G401 (cell line): ENCODE measurements at regions not wholly inside any gene's neighbourhood (a gene's known extent, or its start where the extent isn't known, plus 50 kb on each side); places are given as distances from the start of the nearest gene placed in this dataset.
"Not testable (repeated sequence)": the region's sequence is repeated elsewhere in the genome, so short reads cannot be mapped to it uniquely, and the experiment has no call there.

Experiments used
- DNase-seq: peaks from one replicate; pipeline ENCODE4 v3.0.0-alpha.2; 2015; ENCODE audit warnings: low spot score
- in situ Hi-C: cut with HindIII; loops from 2 replicates; pipeline ENCODE4 v1.10.0; 2016; ENCODE audit warnings: low sequenced_read_pairs, mixed read lengths

DNA sequence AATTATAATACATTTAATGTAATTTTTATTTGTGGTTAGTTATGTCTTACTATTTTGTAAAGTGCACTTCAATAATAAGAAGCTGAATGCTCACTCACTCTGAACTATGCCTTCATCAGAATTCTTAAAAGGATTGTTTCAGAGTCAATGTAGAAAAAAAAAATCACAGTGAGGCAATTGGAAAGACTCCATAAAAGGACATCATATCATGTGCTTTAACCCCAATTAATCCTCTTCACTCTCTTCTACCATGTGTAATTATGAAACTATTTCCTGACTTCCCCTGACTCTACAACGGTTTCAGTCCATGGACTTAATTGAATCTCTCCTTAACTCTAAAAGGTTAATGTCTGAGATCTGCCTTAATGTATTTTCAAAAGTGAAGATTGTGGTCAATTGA is 250.4 kb upstream of the ALG10 start:
- in situ Hi-C loops, result no loop called here
- DNase-seq, result no peak

DNA sequence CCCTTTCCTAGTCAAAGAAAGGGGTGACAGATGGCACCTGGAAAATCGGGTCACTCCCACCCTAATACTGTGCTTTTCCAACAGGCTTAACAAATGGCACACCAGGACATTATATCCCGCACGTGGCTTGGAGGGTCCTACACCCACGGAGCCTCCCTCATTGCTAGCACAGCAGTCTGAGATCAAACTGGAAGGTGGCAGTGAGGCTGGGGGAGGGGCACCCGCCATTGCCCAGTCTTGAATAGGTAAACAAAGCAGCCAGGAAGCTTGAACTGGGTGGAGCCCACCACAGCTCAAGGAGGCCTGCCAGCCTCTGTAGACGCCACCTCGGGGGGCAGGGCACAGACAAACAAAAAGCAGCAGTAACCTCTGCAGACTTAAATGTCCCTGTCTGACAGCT is 249.2 kb upstream of the ALG10 start:
- in situ Hi-C loops, DNase-seq: not testable (repeated sequence)

DNA sequence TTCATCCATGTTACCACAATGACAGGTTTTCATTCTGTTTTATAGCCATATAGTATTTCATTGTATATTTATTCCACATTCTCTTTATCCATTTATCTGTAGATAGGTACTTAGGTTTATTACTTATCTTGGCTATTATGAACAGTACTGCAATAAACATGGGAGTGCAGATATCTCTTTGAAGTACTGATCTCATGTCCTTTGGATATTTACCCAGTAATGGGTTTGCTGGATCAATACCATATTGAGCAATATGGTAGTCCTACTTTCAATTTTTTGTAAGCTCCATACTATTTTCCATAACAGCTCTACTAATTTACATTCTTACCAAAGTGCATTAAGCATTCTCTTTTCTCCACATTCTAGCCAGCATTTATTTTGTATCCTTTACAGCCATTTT is 235.8 kb upstream of the ALG10 start:
- DNase-seq, result no peak
- in situ Hi-C loops, result no loop called here

DNA sequence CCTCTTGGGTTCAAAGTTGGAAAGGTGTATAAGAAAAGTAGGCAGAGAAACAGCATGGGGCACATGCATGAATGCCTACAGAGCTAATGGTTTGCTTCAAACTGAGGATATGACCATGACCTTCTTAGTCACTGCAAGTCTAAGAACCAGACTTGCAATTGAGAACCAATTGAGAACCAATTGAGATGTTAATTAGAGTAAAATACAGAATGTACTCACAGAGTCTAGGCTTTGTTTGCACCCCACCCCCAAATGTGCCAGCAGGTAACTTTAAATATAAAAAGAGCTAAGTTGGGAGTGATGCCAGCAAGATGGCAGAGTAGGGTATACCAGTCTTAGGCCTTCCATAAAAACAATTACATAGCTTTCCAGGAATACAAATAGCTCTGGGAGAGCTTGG is 227.3 kb upstream of the ALG10 start:
- DNase-seq, result no peak
- in situ Hi-C loops, result no loop called here

DNA sequence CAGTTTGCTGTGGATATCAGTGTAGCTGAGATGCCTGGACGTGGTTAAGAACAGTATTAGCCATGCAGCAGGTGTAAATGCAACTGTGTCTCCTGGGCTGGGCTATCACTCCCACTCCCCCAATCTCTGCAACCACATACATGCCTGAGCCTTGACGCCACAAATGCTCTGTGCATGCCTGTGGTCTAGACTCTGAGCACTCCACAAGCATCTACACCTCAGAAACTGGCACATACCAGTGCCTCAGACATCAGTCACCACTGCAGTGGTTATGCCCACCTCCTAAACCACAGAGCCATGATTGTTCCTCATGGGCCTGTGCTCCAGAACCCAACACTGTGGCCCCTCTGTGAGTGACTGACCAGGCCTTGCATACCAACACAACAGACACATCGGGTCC is 226.8 kb upstream of the ALG10 start:
- in situ Hi-C loops, result no loop called here
- DNase-seq, result no peak

DNA sequence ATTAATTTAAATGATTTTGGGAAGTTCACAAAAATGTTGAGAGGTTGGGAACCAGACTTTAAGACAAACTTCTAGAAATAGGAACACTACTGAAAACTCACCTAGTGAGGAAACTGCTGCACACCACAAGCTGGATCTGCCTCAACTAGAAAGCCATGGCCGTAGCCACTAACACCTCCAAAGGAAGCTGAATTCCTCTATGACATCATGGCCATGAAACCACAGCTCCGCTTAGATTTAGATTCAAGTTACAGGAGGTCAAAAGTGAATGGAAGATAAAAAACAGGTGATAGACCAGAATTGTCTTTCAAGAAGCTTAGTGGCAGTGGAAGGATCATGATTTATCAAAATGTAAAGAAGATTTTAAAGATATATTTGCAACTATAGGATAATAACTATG is 208.8 kb upstream of the ALG10 start:
- in situ Hi-C loops, result no loop called here
- DNase-seq, result no peak

DNA sequence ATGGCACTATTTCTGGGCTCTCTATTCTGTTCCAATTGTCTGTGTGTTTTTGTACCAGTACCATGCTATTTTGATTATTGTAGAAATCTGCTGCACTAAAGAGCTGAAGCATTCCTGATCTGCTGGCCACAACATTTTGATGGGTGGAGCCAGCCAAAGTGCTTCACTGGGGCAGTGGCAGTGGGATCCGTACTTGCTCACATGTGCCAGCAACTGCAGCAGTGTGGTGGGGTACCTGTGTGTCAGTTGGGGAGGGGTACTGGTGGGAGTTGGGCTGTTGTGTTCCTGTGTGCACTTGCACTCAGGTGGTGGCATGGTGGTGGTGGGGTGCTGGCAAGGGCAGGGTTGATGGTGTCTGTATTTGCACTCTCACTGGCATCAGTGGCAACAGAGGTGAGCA is 204.6 kb upstream of the ALG10 start:
- in situ Hi-C loops, result no loop called here
- no peak for DNase-seq

DNA sequence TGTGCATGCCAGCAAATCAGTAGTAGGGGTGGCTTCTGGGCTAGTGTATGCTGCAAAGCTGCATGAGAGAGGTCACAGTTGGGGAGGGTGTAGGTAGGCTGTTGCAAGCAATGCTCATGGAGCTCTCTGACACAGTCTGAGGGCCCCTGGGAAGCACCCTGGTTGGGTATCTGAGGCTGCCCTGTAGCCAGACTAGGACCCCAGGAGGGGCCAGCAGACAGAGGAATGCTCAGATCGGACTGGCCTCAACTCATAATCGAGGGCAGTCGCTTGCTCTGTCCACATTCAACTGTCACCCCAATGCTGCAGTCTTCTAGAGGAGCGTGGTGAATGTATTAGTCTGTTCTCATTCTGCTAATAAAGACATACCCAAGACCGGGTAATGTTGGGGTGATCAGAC is 204.0 kb upstream of the ALG10 start:
- DNase-seq, result no peak
- in situ Hi-C loops, result no loop called here

DNA sequence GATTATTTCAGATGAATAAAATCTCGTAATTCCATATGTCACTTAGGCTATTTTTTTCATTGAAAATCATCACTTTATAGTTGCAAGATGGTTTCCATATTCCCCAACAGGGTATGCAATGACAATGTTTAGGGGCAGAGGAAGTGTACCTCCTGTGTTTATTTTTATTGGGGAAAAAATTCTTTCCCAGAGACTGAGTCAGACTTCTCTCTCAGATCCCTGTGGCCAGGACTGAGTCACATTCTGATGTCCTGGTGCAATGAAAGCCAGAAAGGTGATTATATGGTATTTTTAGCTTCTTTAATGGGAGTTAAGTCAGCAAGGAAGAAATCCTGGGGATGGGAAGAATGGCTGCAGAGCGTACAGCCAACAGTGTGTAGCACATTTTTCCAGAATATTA is 196.9 kb upstream of the ALG10 start:
- DNase-seq, result no peak
- in situ Hi-C loops, result no loop called here

- in situ Hi-C loops, result no loop called here
- DNase-seq, result no peak
These were observed 196.2 kb upstream of the ALG10 start for GRCh38 chr12:33825986-33826602.

DNA sequence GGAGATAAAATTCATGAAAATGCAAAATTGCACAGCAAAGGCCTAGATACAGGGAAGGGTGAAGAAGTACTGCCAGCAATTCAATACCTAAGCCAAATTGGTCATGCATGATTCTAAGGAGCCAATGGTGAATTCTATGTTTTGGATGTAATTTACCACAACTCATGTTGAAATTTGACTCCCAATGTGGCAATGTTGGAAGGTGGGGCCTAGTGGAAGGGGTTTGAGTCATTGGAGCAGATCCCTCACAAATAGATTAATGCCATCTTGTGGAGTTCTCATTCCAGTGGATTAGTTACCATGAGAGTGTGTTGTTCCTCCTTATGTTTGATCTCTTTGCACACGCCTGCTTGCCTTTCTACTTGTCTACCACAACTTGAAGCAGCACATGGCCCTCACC is 194.0 kb upstream of the ALG10 start:
- in situ Hi-C loops, result no loop called here

GRCh38 chr12:33830070-33830469 is 192.2 kb upstream of the ALG10 start:
- DNase-seq, result no peak
- in situ Hi-C loops, result no loop called here

More for the DNA sequence above, 194.0 kb upstream of the ALG10 start:
- no peak for DNase-seq

DNA sequence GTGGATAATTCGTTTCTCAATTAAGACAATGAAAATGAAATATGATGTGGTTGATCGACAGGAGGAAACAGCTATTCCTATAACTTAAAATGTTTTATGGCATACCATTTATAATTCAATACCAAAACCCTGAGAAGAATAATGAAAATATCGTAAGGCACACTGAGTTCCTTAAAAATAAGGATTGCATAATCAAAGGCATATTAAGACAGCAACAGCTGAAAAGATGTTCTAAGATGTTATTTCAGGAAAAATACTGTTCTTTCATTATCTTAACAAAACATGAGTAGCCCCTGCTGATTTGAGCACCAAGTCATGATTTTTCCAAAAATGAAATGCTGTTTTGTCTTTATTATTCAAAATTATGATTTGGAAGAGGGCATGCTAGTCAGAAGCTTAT is 189.4 kb upstream of the ALG10 start:
- no peak for DNase-seq
- in situ Hi-C loops, result no loop called here

GRCh38 chr12:33834672-33835071 is 187.6 kb upstream of the ALG10 start:
- in situ Hi-C loops, result no loop called here

DNA sequence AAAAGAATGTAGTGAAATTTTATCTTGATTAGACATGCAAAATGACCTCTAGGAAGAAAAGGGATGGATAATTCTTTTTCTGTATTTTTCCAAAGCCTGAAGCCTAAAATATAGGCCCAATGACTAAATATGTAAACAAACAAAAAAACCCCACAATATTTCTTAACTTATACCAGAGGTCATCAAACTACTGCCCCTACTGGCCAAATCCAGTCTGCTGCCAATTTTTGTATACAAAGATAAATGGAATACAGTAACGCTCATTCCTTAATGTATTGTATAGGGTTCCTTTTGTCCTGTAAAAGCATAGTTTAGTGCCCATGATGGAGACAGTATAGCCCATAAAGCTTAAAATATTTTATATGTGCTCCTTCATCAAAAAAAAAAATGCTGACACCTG is 145.7 kb upstream of the ALG10 start:
- no peak for DNase-seq
- in situ Hi-C loops, result no loop called here

More at GRCh38 chr12:33834672-33835071, 187.6 kb upstream of the ALG10 start:
- no peak for DNase-seq

DNA sequence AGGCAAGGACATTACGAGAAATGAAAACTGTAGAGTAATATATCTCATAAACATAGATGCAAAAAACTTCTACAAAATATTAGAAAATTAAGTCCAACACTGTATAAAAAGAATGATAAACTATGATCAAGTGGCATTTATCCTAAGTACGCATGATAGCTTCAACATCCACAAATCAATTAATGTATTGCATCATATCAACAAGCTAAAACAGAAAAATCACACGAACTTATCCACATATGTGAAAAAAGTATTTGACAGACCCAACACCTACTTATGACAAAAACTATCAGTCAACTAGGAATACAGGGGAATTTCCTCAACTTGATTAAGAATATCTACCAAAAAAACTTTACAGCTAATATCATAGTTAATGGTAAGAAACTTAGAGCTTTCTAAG is 129.9 kb upstream of the ALG10 start:
- in situ Hi-C loops, result no loop called here
- no peak for DNase-seq

GRCh38 chr12:33920460-33920859 is 101.8 kb upstream of the ALG10 start:
- in situ Hi-C loops, DNase-seq: not testable (repeated sequence)

- in situ Hi-C loops, result no loop called here
- DNase-seq, result no peak
These were observed 96.2 kb upstream of the ALG10 start for GRCh38 chr12:33926095-33926494.

DNA sequence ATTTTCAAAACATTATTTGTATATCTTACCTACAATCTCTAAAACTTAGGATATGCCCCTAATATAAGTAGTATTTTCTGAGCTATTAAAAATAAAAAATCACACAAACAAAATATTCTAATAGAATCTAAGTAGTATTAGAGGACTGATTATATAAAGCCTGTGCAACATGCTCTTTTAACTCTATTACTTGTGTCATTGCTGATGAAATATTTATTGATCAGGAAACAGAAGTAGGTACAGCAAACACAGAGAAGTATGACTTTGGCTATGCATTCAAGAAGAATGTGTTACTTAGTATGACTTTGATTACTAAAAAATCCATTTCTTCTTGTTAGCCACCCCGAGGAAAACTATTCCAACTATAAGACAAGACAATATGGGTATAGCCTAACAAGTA is 84.6 kb upstream of the ALG10 start:
- in situ Hi-C loops, DNase-seq: not testable (repeated sequence)

GRCh38 chr12:33942172-33942571 is 80.1 kb upstream of the ALG10 start:
- in situ Hi-C loops, result no loop called here
- DNase-seq, result no peak

GRCh38 chr12:33944703-33945437 is 77.4 kb upstream of the ALG10 start:
- in situ Hi-C loops, result no loop called here
- DNase-seq, result no peak
